ENCODE measurements at regions not wholly inside any gene's neighbourhood (a gene's known extent, or its start where the extent isn't known, plus 50 kb on each side); places are given as distances from the start of the nearest gene placed in this dataset.

DNA sequence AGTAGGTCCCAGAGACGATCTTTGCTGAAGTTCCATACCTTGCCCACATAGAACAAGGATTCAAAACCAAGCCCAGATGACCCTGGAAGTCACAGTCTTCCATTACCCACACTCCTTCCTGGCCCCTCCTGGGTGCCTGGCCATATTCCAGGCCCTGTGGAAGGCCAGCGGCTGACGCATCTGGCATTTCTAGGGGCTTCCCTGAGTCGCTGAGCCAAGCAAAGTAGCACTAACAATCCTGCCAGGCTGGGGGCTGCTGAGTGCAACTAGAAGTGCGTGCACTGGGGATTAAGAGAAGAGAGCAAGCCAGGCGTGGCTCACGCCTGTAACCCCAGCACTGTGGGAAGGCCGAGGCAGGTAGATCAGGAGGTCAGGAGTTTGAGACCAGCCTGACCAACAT, 175.2 kb upstream of the CPEB2 start:
- H3K4me3 ChIP-seq (ENCODE audit: low read depth, low read length), result no peak overlapping the region
- TF ChIP-seq, protein P1, sequence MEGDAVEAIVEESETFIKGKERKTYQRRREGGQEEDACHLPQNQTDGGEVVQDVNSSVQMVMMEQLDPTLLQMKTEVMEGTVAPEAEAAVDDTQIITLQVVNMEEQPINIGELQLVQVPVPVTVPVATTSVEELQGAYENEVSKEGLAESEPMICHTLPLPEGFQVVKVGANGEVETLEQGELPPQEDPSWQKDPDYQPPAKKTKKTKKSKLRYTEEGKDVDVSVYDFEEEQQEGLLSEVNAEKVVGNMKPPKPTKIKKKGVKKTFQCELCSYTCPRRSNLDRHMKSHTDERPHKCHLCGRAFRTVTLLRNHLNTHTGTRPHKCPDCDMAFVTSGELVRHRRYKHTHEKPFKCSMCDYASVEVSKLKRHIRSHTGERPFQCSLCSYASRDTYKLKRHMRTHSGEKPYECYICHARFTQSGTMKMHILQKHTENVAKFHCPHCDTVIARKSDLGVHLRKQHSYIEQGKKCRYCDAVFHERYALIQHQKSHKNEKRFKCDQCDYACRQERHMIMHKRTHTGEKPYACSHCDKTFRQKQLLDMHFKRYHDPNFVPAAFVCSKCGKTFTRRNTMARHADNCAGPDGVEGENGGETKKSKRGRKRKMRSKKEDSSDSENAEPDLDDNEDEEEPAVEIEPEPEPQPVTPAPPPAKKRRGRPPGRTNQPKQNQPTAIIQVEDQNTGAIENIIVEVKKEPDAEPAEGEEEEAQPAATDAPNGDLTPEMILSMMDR (IDR thresholded peaks at IDR 0.05; ENCODE audit: low read depth, low read length, missing control alignments), result no peak
- DNase-seq (ENCODE audit: low read depth), result no peak

DNA sequence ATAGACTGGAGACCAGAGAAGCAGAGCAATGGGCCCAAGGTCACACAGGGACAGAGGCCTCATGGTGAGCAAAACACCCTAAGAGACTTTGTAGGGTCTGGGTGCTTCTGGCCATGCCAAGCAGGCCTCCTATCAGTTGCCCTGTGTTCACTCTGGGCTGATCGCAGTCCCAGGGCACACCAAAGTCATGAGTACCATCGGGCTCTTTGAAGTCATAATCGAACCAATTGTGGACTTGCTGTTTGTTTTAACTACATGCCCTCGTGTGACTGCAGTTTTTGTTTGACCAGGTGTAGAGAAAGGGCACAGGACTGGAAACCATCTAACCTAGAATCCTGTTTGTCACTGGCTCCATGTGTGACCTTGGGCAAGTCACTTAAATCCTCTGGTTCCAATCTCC, 172.5 kb upstream of the CPEB2 start:
- TF ChIP-seq, protein P1 (IDR thresholded peaks at IDR 0.05; ENCODE audit: low read depth, low read length, missing control alignments), result no peak

DNA sequence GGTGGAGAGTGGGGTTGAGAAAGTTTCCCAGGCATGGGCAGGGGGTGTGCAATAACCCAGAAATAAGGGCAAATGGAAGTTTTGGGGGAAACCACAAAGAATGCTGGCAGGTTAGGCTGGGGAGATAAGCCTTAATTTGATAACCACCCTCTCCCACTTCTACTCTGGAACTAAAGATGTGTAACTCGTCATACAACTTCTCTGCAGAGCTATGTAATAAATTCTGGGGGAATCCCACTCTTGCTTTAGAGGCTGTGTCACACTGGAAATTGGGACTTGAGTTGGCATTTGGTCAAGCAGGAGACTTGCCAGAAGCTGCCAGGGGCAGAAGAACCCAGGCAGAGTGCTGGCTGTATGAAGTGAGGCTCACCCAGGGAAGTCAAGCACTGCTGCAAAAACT, 170.9 kb upstream of the CPEB2 start:
- H3K4me3 ChIP-seq (ENCODE audit: low read depth, low read length), result no peak overlapping the region
- TF ChIP-seq, protein P1 (IDR thresholded peaks at IDR 0.05; ENCODE audit: low read depth, low read length, missing control alignments), result no peak
- no peak for DNase-seq (ENCODE audit: low read depth)

More for the DNA sequence above, 172.5 kb upstream of the CPEB2 start:
- H3K4me3 ChIP-seq (ENCODE audit: low read depth, low read length), result no peak overlapping the region
- DNase-seq (ENCODE audit: low read depth), result no peak

DNA sequence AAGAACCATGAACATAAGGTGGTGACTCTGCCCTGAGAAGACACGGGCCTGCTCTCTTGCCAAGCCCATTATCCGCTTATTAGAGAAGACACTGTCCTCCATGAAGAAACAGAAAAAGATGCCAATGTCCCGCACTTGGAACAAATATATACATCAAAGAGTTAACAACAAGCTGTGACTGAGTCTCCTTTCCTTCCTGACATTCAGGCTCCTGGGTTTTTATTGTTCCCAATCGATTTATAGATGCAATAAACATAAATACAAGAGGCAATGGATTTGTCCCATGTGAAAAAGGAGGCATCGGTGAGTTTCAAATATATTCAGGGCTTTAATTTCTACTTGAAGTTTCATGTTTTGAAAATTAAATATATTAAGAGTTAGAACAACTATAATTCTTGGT, 169.2 kb upstream of the CPEB2 start:
- H3K4me3 ChIP-seq (ENCODE audit: low read depth, low read length), result no peak overlapping the region
- TF ChIP-seq, protein P1 (IDR thresholded peaks at IDR 0.05; ENCODE audit: low read depth, low read length, missing control alignments), result no peak

DNA sequence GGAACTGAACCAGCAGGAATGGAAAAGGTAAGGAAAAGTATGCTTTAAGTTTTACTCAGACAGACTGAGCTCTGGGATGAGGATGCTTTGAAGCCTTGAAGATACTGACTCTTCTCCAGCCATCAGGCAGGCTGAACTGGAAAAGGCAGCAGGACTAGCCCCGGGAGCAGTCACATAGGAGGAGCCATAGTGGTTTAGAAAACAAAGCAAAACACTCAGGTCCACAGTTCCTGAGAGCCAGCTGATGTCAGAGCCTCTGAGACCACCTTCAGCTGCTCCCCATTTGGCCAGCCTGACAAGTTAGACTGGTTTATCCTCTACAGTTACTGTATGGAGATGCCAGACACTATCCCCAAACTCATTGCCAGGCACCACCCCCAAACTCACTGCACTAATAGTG, 167.9 kb upstream of the CPEB2 start:
- TF ChIP-seq, protein P1 (IDR thresholded peaks at IDR 0.05; ENCODE audit: low read depth, low read length, missing control alignments), result no peak
- no peak overlapping the region for H3K4me3 ChIP-seq (ENCODE audit: low read depth, low read length)
- DNase-seq (ENCODE audit: low read depth), result no peak

More for the DNA sequence above, 169.2 kb upstream of the CPEB2 start:
- DNase-seq (ENCODE audit: low read depth), result no peak

DNA sequence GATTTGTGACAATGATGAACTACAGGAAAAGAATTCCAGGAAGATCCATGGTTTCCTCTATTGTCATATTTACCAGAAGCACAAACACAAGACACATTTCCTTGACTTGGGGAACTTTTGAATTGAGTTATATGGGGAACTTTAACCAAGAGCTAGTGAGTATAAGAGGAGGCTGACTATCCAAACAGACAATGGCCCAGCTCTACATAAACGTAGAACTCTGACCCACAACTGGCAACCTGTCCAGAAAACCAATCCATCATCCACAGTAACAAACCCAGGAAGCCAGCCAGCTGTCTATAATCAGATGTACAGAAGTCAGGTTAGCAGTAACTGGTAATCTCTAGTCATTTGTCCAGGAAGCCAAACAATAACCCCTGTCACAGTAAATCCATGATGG, 167.0 kb upstream of the CPEB2 start:
- H3K4me3 ChIP-seq (ENCODE audit: low read depth, low read length), result no peak overlapping the region
- TF ChIP-seq, protein P1 (IDR thresholded peaks at IDR 0.05; ENCODE audit: low read depth, low read length, missing control alignments), result no peak
- DNase-seq (ENCODE audit: low read depth), result no peak

DNA sequence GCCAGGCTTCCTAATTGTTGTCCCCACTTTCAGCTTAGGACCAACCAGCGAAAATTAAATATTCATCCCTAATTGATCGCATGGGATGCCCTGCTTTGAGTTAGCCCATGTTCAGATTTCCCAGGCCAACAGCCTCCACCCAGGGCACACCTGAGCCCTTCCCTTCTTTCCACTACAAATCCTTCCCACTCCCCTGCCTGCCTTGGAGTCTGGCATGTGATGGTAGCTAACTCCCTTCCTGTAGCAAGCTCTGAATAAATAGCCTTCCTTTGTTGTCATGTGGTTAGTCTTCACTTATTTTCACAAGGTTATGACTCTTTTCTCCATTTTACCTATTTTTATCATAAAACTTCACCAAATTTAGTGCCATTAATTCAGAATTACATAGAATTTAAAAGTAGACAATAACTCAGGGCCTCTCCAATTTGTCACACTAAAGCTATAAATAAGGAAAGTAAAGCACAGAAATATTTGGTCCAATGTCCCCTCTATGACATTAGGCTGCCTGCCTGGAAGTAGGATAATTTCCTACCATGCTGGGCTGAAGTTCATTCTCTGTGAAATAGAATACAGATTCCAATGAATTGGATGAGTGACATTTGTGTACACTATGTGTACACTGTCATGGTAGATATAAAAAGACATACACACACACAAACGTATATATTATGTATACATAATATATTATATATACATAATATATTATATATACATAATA, 166.4 kb upstream of the CPEB2 start:
- H3K4me3 ChIP-seq (ENCODE audit: low read depth, low read length), result no peak overlapping the region
- TF ChIP-seq, protein P1 (IDR thresholded peaks at IDR 0.05; ENCODE audit: low read depth, low read length, missing control alignments), result no peak
- DNase-seq (ENCODE audit: low read depth), result no peak

All from GM12864 (cell line).